DOHH2 (cell line): ENCODE measurements at regions not wholly inside any gene's neighbourhood (a gene's known extent, or its start where the extent isn't known, plus 50 kb on each side); places are given as distances from the start of the nearest gene placed in this dataset.

Experiments used
- H3F3A ChIP-seq: fragments of 200-600 bp; sonication (generic), shearing (Covaris generic); 2 replicates; pipeline ENCODE4 v1.6.0; 2016; ENCODE audit warnings: antibody characterized with exemption, mild to moderate bottlenecking; ENCODE audit not compliant: control insufficient read depth, insufficient read depth
- H3K27ac ChIP-seq: fragments of 200-600 bp; sonication (generic); 2 replicates; pipeline ENCODE4 v1.5.1; 2014; ENCODE audit warnings: low read depth, mild to moderate bottlenecking, low read length, moderate library complexity
- H3K27me3 ChIP-seq: fragments of 200-600 bp; sonication (generic); 2 replicates; pipeline ENCODE4 v1.6.1; 2014; ENCODE audit warnings: mild to moderate bottlenecking, low read length, mixed read lengths; ENCODE audit not compliant: control insufficient read depth
- H3K36me3 ChIP-seq: fragments of 200-600 bp; sonication (generic); 2 replicates; pipeline ENCODE4 v1.6.1; 2014; ENCODE audit warnings: mild to moderate bottlenecking, low read length, moderate library complexity, mixed read lengths; ENCODE audit not compliant: control insufficient read depth
- H3K4me1 ChIP-seq: fragments of 200-600 bp; sonication (generic); 2 replicates; pipeline ENCODE4 v1.6.1; 2014; ENCODE audit warnings: mild to moderate bottlenecking, low read length, mixed read lengths; ENCODE audit not compliant: control insufficient read depth
- H3K4me2 ChIP-seq: fragments of 200-600 bp; sonication (generic); 2 replicates; pipeline ENCODE4 v1.6.0; 2014; ENCODE audit warnings: mild to moderate bottlenecking, low read length, moderate library complexity
- H3K4me3 ChIP-seq: fragments of 200-600 bp; sonication (generic); 2 replicates; pipeline ENCODE4 v1.5.1; 2014; ENCODE audit warnings: mild to moderate bottlenecking, low read length, mixed read lengths
- H3K79me2 ChIP-seq: fragments of 200-600 bp; sonication (generic); 2 replicates; pipeline ENCODE4 v1.6.1; 2014; ENCODE audit warnings: mild to moderate bottlenecking, low read length, mixed read lengths; ENCODE audit not compliant: control insufficient read depth
- H3K9me2 ChIP-seq: fragments of 200-600 bp; sonication (generic); replicated peaks from 2 replicates; pipeline ENCODE4 v1.6.1; 2014; ENCODE audit warnings: mild to moderate bottlenecking, low read length, mixed read lengths; ENCODE audit not compliant: control insufficient read depth
- H3K9me3 ChIP-seq: fragments of 200-600 bp; sonication (generic); 2 replicates; pipeline ENCODE4 v1.6.1; 2014; ENCODE audit warnings: antibody characterized with exemption, low read length, mixed read lengths; ENCODE audit not compliant: control insufficient read depth, insufficient read depth
- H4K20me1 ChIP-seq: fragments of 200-600 bp; sonication (generic); 2 replicates; pipeline ENCODE4 v1.6.0; 2014; ENCODE audit warnings: low read depth, mild to moderate bottlenecking, antibody characterized with exemption, low read length, moderate library complexity; ENCODE audit not compliant: control insufficient read depth, insufficient read depth
- EZH2phosphoT487 ChIP-seq: fragments of 200-600 bp; sonication (generic); IDR thresholded peaks from 2 replicates; pipeline ENCODE4 v1.6.1; 2017; ENCODE audit warnings: borderline replicate concordance, mild to moderate bottlenecking, antibody characterized with exemption, low read length, moderate library complexity, mixed read lengths
- TF ChIP-seq, protein P1 (sequence below): fragments of 200-600 bp; sonication (generic); IDR thresholded peaks from one replicate; pipeline ENCODE4 v1.5.1; 2014; ENCODE audit warnings: antibody characterized with exemption, mild to moderate bottlenecking, low read depth, low read length; ENCODE audit not compliant: poor library complexity, severe bottlenecking

DNA sequence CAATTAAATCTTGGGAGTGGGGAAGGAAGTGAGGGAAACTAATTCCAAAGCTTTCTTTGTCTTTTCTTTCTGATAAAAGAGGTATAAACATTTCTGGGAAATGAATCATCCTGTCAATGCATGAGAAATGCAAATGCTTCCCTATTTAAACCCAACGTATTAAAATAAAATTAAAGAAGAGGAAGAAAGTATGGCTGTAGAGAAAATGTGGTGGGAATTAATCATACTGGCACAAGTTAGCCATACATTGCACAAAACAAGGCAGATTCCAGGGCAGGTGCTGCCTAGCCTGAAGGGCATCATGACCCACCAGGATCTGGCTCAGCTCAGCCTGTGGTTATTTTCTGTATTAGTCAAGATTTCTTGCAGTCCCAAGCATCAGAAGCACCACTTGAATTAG, 338.0 kb downstream of the NYAP2 start:
- no peaks in the 10 kb centered on the region for H3F3A ChIP-seq
- no peaks in the 10 kb centered on the region for H3K4me1 ChIP-seq
- H3K9me3 ChIP-seq = no peaks in the 10 kb centered on the region
- H3K27ac ChIP-seq = no peak overlapping the region
- no peak overlapping the region for H3K4me2 ChIP-seq
- no peaks in the 10 kb centered on the region for H3K27me3 ChIP-seq
- no peak overlapping the region for H3K4me3 ChIP-seq
- TF ChIP-seq, protein P1, sequence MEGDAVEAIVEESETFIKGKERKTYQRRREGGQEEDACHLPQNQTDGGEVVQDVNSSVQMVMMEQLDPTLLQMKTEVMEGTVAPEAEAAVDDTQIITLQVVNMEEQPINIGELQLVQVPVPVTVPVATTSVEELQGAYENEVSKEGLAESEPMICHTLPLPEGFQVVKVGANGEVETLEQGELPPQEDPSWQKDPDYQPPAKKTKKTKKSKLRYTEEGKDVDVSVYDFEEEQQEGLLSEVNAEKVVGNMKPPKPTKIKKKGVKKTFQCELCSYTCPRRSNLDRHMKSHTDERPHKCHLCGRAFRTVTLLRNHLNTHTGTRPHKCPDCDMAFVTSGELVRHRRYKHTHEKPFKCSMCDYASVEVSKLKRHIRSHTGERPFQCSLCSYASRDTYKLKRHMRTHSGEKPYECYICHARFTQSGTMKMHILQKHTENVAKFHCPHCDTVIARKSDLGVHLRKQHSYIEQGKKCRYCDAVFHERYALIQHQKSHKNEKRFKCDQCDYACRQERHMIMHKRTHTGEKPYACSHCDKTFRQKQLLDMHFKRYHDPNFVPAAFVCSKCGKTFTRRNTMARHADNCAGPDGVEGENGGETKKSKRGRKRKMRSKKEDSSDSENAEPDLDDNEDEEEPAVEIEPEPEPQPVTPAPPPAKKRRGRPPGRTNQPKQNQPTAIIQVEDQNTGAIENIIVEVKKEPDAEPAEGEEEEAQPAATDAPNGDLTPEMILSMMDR = no peak
- TF ChIP-seq EZH2phosphoT487 = no peak
- H3K36me3 ChIP-seq = no peaks in the 10 kb centered on the region
- no peaks in the 10 kb centered on the region for H3K79me2 ChIP-seq
- no peaks in the 10 kb centered on the region for H3K9me2 ChIP-seq
- H4K20me1 ChIP-seq = no peaks in the 10 kb centered on the region

DNA sequence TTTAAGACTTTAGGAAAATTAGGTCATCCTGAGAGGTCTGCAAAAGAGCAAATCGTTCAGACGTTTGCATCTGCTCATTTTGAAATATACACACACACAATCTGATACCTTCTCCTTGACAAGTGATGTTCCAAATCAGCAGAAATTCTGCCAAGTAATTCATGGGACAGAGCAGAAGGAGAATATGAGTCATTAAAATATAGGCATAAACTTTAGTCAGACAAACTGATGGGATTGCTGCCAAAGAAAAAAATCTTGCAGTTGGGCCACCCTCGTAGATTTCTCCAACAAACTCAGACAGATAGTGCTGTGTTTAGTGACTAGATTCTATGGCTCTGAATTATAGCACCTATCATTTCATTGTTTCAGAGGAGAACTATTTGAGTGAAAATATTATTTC, 336.3 kb downstream of the NYAP2 start:
- Histone ChIP-seq H3K27ac (no peak overlapping the region), H3K4me2 (no peak overlapping the region)
- TF ChIP-seq EZH2phosphoT487 = no peak

DNA sequence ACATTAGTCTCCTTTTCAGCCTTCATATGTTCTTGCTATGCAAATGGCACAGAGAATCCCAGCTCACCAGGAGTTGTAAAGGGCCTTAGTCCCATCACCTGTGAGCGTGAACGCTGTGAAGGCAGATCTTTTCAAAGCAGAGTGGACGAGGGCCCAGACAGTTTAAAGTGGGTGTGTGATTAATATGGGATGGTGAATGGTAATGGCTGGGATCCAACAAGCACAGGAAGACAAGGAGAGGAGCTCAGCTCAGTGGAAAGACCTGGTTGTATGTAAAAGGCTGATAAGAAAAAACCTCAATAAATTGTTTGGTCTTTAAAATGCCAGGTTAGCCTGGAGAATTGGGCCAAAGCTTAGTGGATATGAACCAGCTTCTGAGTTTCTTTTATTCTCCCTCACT, 326.2 kb downstream of the NYAP2 start:
- Histone ChIP-seq H4K20me1 (no peaks in the 10 kb centered on the region), H3K36me3 (no peaks in the 10 kb centered on the region), H3K9me3 (no peaks in the 10 kb centered on the region), H3F3A (no peaks in the 10 kb centered on the region), H3K27me3 (no peaks in the 10 kb centered on the region), H3K27ac (no peak overlapping the region), H3K79me2 (no peaks in the 10 kb centered on the region), H3K9me2 (no peaks in the 10 kb centered on the region), H3K4me2 (no peak overlapping the region), H3K4me1 (no peaks in the 10 kb centered on the region), H3K4me3 (no peak overlapping the region)
- no peak for TF ChIP-seq EZH2phosphoT487
- TF ChIP-seq, protein P1 = no peak

More for the DNA sequence above, 336.3 kb downstream of the NYAP2 start:
- Histone ChIP-seq H3K4me3 (no peak overlapping the region), H3K4me1 (no peaks in the 10 kb centered on the region), H3K36me3 (no peaks in the 10 kb centered on the region), H4K20me1 (no peaks in the 10 kb centered on the region), H3K9me3 (no peaks in the 10 kb centered on the region), H3F3A (no peaks in the 10 kb centered on the region), H3K79me2 (no peaks in the 10 kb centered on the region), H3K9me2 (no peaks in the 10 kb centered on the region), H3K27me3 (no peaks in the 10 kb centered on the region)
